NCI-H446 treated with DMSO at 0.1 percent for 48 hours (cell line): ENCODE measurements at regions not wholly inside any gene's neighbourhood (a gene's known extent, or its start where the extent isn't known, plus 50 kb on each side); places are given as distances from the start of the nearest gene placed in this dataset.

Source experiments
- DNase-seq: peaks from one replicate; lab custom pipeline; 2025; lab: John Stamatoyannopoulos, UW

GRCh38 chr17:79243996-79244395, 169.4 kb downstream of the ENGASE start:
- no peak for DNase-seq

DNA sequence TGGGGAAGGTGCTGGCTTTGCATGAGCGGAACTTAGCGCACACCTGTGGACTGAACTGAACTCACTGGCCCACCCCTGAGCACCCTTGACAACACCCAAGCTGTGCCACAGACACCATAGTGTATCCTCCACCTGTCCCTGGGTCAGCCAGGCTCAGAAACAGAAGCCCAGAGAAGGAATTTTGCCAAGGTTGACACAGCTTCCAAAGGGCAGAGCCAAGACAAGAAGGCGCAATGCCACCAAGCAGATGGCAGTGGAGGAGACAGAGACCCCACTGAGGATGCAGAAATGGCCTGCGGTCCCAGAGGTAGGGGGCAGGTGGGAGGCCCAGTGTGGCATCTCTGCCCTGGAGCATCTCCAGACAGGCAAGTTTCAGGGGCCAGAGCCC, 169.0 kb downstream of the ENGASE start:
- no peak for DNase-seq

GRCh38 chr17:79242873-79243602, 168.4 kb downstream of the ENGASE start:
- DNase-seq, result no peak

- DNase-seq, result no peak
Measured at GRCh38 chr17:79242393-79242792, 167.8 kb downstream of the ENGASE start.

DNA sequence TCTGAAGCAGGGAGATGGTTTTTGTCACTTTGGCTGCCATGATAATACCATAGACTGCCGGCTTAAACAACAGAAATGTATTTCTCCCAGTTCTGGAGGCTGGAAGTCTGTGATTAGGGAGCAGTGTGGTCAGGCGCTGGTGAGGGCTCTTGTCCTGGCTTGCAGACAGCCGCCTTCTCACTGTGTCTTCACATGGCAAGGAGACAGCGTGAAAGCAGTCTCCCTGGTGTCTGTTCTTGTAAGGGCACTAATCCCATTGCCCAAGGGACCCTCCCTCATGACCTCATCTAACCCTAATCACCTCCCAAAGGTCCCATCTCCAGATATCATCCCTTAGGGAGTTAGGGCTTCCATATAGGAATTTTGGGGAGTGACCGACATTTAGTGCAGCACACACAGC, 167.0 kb downstream of the ENGASE start:
- DNase-seq, result no peak

GRCh38 chr17:79239205-79239604, 164.6 kb downstream of the ENGASE start:
- no peak for DNase-seq

DNA sequence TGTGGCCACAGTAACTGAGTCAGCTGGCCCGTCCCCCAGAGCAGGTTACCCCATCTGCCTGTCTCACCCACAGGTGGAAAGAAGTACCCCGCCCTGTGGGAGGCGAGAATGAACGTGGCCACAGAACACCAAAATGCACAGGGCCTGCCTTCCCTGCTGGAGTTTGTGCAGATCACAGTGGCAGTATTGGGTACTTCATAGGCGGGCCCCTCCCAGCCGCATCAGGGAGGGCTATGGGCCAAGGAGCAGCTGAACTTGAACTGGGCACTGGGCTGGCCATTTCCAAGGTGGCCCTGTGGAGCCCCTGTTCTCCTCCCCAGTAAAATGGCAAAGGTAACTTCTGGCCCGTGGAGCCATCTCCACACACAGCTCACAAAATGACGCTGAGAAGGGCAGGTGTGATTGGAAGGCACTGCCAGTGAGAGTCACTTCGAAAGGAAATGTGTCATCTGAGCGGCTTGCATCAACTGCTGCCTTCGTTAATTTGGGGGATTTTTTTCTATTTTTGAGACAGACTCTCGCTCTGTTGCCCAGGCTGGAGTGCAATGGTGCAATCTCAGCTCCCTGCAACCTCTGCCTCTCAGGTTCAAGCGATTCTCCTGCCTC, 162.9 kb downstream of the ENGASE start:
- no peak for DNase-seq

DNA sequence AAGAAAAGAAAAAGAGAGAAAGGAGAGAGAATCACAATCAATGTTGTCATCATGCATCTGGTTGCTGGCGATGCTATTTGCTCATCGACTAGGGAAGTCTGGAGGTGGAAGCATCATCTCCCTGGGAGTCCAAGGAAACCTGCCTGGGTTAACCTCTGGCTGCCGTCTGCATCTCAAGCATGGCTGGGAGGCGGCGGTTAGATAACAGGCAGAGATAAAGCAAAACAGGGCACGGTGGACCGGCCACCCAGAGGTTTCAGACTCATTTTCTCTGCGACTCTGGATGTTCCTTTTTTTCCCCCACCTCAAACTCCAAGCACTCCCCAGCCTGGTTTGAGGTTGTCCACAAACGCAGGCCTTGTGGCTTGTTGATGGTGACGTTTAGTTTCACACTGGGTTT, 161.2 kb downstream of the ENGASE start:
- no peak for DNase-seq

DNA sequence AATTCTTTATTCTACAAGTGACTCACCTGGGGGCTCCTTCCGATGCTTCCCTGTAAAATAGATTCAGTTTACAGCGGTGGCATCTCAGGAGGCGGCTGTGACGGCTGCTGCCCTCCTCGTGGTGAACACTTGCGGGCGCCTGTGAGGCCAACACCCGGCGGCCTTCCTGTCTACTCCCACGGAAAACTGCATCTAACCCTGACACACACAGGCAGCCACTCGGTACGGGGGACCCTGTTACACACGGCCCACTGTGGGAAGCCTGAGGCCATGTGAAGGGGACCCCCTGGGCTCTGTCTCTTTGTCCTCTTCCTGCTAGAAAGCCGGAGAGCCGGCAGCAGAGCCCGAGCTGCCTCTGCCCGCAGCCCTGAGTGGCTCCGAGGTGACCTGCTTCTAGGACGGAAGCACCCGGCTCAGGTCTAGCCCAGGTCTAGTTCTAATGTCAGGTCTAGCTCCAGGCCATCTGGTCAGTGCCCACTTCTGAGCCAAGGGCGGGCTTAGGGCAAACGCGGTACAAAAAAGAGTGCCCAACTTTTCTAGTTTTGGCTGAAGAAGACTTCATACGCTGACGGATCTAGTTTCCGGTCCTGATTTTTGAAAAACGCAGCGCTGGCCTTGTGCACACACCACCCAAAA, 159.4 kb downstream of the ENGASE start:
- DNase-seq, result no peak

DNA sequence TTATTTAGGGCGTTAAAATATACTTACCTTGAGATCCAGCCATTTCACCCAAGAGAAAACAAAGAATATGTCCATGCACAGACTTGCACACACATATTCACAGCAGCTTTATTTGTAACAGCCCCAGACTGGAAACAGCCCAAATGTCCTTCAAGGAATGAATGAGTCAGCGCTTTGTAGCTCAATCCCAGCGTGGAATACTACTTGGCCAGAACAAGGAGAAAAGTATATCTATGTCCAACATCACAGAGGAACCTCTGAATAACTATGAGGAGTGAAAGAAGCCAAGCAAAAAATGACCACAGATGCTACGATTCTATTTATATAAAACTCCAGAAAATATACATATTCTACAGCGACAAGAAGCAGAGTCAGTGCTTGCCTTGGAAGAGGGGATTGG, 158.3 kb downstream of the ENGASE start:
- no peak for DNase-seq

DNA sequence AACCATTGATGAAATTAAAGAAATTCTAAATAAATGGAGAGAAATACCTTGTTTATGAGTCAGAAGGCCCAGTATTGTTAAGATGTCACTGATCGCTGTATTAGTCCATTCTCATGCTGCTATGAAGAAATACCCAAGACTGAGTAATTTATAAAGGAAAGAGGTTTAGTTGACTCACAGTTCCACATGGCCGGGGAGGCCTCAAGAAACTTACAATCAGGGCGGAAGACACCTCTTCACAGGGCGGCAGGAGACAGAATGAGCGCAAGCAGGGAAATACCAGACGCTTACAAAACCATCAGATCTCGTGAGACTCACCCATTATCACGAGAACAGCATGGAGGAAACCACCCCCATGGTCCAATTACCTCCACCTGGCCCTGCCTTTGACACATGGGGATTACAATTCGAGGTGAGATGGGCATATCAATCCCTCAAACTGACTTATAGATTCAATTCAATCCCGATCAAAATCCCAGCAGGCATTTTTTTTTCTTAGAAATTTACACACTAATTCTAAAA, 157.2 kb downstream of the ENGASE start:
- no peak for DNase-seq

- no peak for DNase-seq
Measured at GRCh38 chr17:79230576-79230975, 156.0 kb downstream of the ENGASE start.

DNA sequence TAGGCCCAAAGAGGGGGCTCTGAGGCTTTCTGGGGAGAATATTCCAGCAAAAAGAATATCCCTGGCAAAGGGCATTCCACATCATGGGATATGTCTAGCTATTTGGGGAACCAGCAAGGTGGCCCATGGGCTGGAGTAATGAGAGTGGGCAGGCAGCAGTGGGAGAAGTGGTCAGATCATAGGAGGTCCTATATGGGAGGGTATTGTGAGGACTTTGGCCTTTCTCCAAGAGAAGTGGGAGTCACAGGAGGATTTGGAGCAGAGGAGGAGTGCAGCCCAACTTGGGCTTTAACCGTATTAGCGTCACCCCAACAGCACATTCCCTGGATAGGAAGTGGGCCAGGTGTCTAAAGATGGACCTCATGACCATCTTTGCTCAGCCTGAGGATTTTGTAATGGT, 151.4 kb downstream of the ENGASE start:
- no peak for DNase-seq

DNA sequence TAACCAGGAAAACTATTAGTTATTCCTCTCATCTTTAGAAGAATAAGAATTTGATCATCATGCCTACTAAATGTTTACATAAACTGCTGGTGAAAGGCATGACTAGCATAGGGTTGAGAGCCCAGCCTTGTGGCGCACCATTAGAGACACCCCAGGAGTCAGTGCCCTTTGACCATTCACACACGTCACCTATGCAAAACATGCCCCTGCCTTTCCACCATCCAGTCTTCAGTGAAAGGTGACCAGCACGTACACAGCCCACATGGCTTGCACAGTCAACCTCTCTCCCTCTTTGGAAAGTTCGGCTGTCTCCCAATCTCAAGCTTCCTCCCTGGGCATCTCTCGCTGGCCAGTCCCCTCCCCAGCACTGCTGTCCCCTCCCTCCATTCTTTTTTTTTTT, 150.3 kb downstream of the ENGASE start:
- no peak for DNase-seq

DNA sequence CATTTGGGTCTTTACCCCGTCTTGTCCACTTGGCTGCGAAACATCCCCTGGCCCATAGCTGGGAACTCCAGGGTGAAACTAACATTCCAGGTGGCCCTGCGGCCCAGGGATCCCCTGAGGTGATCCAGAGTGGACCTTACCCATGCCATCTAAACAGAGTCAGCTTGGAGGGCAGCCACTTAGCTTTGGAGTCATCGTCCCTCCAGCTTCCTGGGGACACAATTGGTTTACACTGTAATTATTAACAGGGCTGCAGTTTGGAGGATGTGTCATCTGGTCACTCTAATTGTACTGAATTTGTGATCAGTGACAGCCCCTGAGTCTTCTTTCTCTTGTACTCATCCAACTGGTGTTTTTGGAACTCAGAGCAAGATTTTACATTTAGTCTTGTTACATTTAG, 149.9 kb downstream of the ENGASE start:
- no peak for DNase-seq

- DNase-seq, result no peak
Measured at GRCh38 chr17:79223953-79224352, 149.3 kb downstream of the ENGASE start.

DNA sequence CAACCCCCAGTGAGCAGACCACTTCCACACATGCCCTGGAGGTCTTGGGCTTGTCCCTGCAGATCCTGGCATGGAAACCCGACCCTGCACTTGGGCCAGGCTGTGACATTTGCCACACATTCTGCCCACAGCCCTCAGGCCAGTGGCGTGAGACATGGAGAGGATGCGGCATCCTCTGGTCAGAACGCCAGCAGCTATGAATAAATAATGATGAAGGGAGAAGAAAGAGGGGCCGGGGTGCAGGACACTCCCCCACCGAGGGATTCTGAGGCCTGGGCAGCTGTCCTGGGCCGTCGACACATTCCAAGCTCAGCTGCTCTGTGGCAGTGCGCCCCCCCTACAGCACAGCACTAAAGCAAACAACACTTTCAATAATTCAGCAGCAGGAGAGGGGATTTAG, 148.8 kb downstream of the ENGASE start:
- no peak for DNase-seq

DNA sequence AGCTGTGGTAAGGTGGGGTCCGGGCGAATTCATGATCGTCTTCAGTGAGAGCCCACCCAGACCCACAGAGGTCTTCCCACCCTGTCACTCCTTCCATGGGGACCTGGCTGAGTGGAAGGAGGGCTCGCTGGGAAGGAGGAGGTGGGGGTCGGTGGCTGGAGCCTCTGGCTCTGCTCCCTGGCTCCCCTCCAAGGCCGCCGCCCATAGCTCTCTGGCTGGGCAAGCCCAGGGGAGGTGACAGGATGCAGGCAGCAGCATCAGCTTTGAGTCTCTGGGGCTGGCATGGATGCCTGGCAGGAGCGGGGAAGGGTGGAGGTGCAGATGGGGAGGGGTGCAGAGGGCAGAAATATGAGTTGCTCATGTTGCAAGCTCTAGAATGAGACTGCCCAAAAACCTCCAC, 147.0 kb downstream of the ENGASE start:
- DNase-seq, result no peak

GRCh38 chr17:79220713-79221291, 146.2 kb downstream of the ENGASE start:
- no peak for DNase-seq

DNA sequence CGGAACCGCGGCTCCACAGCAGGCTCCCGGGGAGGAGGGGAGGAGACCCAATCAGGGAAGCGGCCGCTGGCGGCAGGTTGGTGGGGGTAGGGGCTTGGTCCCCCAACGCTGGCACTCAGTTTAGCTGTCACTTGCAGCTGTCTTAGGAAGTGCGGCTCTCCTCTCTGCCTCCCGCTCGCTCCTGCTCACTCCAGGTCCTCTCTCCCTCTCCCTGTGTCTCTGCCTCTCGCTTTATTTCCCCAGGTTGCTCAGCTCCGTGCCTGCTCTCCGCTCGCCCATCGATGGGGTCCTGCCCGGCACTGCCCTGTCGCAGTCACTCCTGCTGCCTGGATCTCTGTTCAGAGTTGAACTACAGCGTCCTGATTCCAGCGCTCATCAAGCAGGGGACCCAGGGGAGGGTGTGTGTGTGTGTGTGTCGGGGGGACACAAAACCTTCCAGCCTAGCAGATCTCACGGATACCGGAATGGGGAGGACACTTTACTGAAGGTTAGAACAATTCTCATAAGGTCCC, 145.6 kb downstream of the ENGASE start:
- no peak for DNase-seq

- no peak for DNase-seq
Measured at GRCh38 chr17:79219208-79219935, 144.7 kb downstream of the ENGASE start.

- DNase-seq, result no peak
Measured at GRCh38 chr17:79218825-79219200, 144.2 kb downstream of the ENGASE start.
